NT2/D1 (cell line): ENCODE measurements at regions not wholly inside any gene's neighbourhood (a gene's known extent, or its start where the extent isn't known, plus 50 kb on each side); places are given as distances from the start of the nearest gene placed in this dataset.

Experiments
- SUZ12 ChIP-seq: IDR thresholded peaks from 2 replicates; pipeline ENCODE4 v1.6.1; 2011; ENCODE audit not compliant: insufficient read length, insufficient read depth; ENCODE audit errors: extremely low read depth
- YY1 ChIP-seq: IDR thresholded peaks from 2 replicates; pipeline ENCODE4 v1.6.1; 2011; ENCODE audit not compliant: insufficient read length, insufficient read depth

GRCh38 chr13:22178878-22179277 is 508.0 kb downstream of the FGF9 start:
- TF ChIP-seq SUZ12, result no peak
- TF ChIP-seq YY1, result no peak
